SK-N-SH treated with all-trans-retinoic acid at 6 μM for 48 hours (cell line): ENCODE measurements at regions not wholly inside any gene's neighbourhood (a gene's known extent, or its start where the extent isn't known, plus 50 kb on each side); places are given as distances from the start of the nearest gene placed in this dataset.
"Not testable (repeated sequence)": the region's sequence is repeated elsewhere in the genome, so short reads cannot be mapped to it uniquely, and the experiment has no call there.

Experiments used
- ATAC-seq: fragments of 200-7000 bp; cut with Tn5 transposase; 3 replicates; pipeline ENCODE4 v1.9.1; 2020; ENCODE audit warnings: mild to moderate bottlenecking, moderate library complexity
- ARNTL ChIP-seq: fragments of 450-650 bp; formaldehyde crosslinking; IDR thresholded peaks from 2 replicates; pipeline ENCODE4 v1.5.0; 2020; ENCODE audit warnings: low read depth, mild to moderate bottlenecking, moderate library complexity, borderline replicate concordance
- BACH2 ChIP-seq: fragments of 250-450 bp; sonication (Bioruptor Pico); IDR thresholded peaks from 2 replicates; pipeline ENCODE4 v1.9.0; 2021; ENCODE audit warnings: mild to moderate bottlenecking, borderline replicate concordance
- CSDC2 ChIP-seq: fragments of 250-450 bp; sonication (Bioruptor Pico); IDR thresholded peaks from 2 replicates; pipeline ENCODE4 v1.5.0; 2020; ENCODE audit warnings: mild to moderate bottlenecking, moderate library complexity
- ESRRG ChIP-seq: fragments of 250-450 bp; sonication (Bioruptor Pico); IDR thresholded peaks from 2 replicates; pipeline ENCODE4 v1.6.1; 2021; ENCODE audit warnings: mild to moderate bottlenecking
- ISL1 ChIP-seq: fragments of 250-450 bp; sonication (Bioruptor Pico); IDR thresholded peaks from 2 replicates; pipeline ENCODE4 v2.1.2; 2022; ENCODE audit warnings: mild to moderate bottlenecking, moderate library complexity
- OSR1 ChIP-seq: fragments of 250-450 bp; sonication (Bioruptor Pico); IDR thresholded peaks from 2 replicates; pipeline ENCODE4 v1.8.0; 2022; ENCODE audit warnings: moderate library complexity, mild to moderate bottlenecking, inconsistent platforms
- RARB ChIP-seq: fragments of 250-450 bp; sonication (Bioruptor Pico); IDR thresholded peaks from 2 replicates; pipeline ENCODE4 v1.8.0; 2021; ENCODE audit warnings: mild to moderate bottlenecking, moderate library complexity
- SNAI2 ChIP-seq: fragments of 250-450 bp; sonication (Bioruptor Pico); IDR thresholded peaks from 2 replicates; pipeline ENCODE4 v1.5.0; 2020; ENCODE audit warnings: mild to moderate bottlenecking, moderate library complexity
- TCF4 ChIP-seq: fragments of 250-450 bp; sonication (Bioruptor Pico); IDR thresholded peaks from 2 replicates; pipeline ENCODE4 v1.8.0; 2021; ENCODE audit warnings: mild to moderate bottlenecking, moderate library complexity, borderline replicate concordance
- TOX ChIP-seq: fragments of 250-450 bp; sonication (Bioruptor Pico); IDR thresholded peaks from 2 replicates; pipeline ENCODE4 v1.8.0; 2021; ENCODE audit warnings: mild to moderate bottlenecking, moderate library complexity, borderline replicate concordance
- ZFP3 ChIP-seq: fragments of 250-450 bp; sonication (Bioruptor Pico); IDR thresholded peaks from 2 replicates; pipeline ENCODE4 v1.5.0; 2020; ENCODE audit warnings: mild to moderate bottlenecking, moderate library complexity
- ZNF565 ChIP-seq: fragments of 450-650 bp; formaldehyde crosslinking; conservative IDR thresholded peaks from 2 replicates; pipeline ENCODE4 v1.5.0; 2020; ENCODE audit warnings: low read depth, mild to moderate bottlenecking, moderate library complexity
- ZNF70 ChIP-seq: fragments of 450-650 bp; formaldehyde crosslinking; IDR thresholded peaks from 2 replicates; pipeline ENCODE4 v1.5.0; 2020; ENCODE audit warnings: mild to moderate bottlenecking, moderate library complexity
- ZNF8 ChIP-seq: fragments of 450-650 bp; formaldehyde crosslinking; IDR thresholded peaks from 2 replicates; pipeline ENCODE4 v1.5.0; 2020; ENCODE audit warnings: mild to moderate bottlenecking, moderate library complexity
- TF ChIP-seq, protein P1 (sequence below): fragments of 250-450 bp; sonication (Bioruptor Pico); IDR thresholded peaks from 2 replicates; pipeline ENCODE4 v1.5.1; 2020; ENCODE audit warnings: low read depth, mild to moderate bottlenecking, moderate library complexity
- TF ChIP-seq, protein P2 (sequence below): fragments of 250-450 bp; sonication (Bioruptor Pico); IDR thresholded peaks from 2 replicates; pipeline ENCODE4 v1.5.0; 2020; ENCODE audit warnings: mild to moderate bottlenecking, moderate library complexity
- TF ChIP-seq, protein P3 (sequence below): fragments of 250-450 bp; sonication (Bioruptor Pico); IDR thresholded peaks from 2 replicates; pipeline ENCODE4 v1.5.1; 2021; ENCODE audit warnings: mild to moderate bottlenecking, moderate library complexity
- TF ChIP-seq, protein P4 (sequence below): fragments of 250-450 bp; sonication (Bioruptor Pico); IDR thresholded peaks from 2 replicates; pipeline ENCODE4 v1.8.0; 2020; ENCODE audit warnings: mild to moderate bottlenecking, moderate library complexity, borderline replicate concordance
- TF ChIP-seq, protein P5 (sequence below): fragments of 250-450 bp; sonication (Bioruptor Pico); IDR thresholded peaks from 2 replicates; pipeline ENCODE4 v1.8.0; 2021; ENCODE audit warnings: low read depth, mild to moderate bottlenecking, moderate library complexity, borderline replicate concordance

DNA sequence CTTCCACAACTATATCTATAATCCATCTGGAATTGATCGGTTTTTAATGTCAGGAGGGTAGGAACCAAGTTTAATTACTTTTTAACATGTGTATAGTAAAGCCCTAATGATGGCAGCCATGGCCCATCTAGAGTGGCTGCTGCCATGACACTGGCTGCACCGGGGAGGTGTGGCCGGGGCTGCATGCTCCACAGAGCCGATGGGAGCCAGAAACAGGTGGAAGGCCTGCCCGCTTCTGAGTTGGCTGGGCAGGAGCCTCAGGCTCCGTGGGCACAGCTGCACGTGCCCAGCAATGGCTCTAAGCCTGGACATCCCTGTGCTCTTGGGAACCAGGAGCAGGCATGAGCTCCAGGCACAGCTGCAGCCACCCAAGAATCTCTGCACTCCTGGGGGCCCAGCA, 73.0 kb downstream of the GBP6 start:
- ATAC-seq = no peak
- no peak for TF ChIP-seq ARNTL (CRISPR knock-in tag)
- no peak for TF ChIP-seq ESRRG (CRISPR knock-in tag)
- no peak for TF ChIP-seq TCF4 (CRISPR knock-in tag)
- TF ChIP-seq, protein P1, sequence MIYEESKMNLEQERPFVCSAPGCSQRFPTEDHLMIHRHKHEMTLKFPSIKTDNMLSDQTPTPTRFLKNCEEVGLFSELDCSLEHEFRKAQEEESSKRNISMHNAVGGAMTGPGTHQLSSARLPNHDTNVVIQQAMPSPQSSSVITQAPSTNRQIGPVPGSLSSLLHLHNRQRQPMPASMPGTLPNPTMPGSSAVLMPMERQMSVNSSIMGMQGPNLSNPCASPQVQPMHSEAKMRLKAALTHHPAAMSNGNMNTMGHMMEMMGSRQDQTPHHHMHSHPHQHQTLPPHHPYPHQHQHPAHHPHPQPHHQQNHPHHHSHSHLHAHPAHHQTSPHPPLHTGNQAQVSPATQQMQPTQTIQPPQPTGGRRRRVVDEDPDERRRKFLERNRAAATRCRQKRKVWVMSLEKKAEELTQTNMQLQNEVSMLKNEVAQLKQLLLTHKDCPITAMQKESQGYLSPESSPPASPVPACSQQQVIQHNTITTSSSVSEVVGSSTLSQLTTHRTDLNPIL (CRISPR knock-in tag) = no peak
- no peak for TF ChIP-seq SNAI2
- no peak for TF ChIP-seq ISL1 (CRISPR knock-in tag)
- TF ChIP-seq ZNF8 (CRISPR knock-in tag) = no peak
- no peak for TF ChIP-seq BACH2 (CRISPR knock-in tag)
- no peak for TF ChIP-seq ZNF565 (CRISPR knock-in tag)
- no peak for TF ChIP-seq TOX (CRISPR knock-in tag)
- TF ChIP-seq RARB (CRISPR knock-in tag) = no peak
- TF ChIP-seq ZFP3 (CRISPR knock-in tag) = no peak
- TF ChIP-seq, protein P2, sequence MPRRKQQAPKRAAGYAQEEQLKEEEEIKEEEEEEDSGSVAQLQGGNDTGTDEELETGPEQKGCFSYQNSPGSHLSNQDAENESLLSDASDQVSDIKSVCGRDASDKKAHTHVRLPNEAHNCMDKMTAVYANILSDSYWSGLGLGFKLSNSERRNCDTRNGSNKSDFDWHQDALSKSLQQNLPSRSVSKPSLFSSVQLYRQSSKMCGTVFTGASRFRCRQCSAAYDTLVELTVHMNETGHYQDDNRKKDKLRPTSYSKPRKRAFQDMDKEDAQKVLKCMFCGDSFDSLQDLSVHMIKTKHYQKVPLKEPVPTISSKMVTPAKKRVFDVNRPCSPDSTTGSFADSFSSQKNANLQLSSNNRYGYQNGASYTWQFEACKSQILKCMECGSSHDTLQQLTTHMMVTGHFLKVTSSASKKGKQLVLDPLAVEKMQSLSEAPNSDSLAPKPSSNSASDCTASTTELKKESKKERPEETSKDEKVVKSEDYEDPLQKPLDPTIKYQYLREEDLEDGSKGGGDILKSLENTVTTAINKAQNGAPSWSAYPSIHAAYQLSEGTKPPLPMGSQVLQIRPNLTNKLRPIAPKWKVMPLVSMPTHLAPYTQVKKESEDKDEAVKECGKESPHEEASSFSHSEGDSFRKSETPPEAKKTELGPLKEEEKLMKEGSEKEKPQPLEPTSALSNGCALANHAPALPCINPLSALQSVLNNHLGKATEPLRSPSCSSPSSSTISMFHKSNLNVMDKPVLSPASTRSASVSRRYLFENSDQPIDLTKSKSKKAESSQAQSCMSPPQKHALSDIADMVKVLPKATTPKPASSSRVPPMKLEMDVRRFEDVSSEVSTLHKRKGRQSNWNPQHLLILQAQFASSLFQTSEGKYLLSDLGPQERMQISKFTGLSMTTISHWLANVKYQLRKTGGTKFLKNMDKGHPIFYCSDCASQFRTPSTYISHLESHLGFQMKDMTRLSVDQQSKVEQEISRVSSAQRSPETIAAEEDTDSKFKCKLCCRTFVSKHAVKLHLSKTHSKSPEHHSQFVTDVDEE (CRISPR knock-in tag) = no peak

DNA sequence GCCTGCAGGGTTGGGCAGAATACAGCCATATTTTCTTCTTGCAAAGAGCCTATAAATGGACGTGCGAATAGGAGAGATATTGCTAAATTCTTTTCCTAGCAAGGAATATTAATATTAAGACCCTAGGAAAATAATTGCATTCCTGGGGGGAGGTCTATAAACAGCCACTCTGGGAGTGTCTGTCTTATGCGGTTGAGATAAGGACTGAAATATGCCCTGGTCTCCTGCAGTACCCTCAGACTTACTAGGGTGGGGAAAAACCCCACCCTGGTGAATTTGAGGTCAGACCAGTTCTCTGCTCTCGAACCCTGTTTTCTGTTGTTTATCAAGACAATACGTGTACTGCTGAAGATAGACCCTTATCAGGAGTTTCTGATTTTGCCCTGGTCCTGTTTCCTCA, 74.4 kb downstream of the GBP6 start:
- ATAC-seq = not testable (repeated sequence)

DNA sequence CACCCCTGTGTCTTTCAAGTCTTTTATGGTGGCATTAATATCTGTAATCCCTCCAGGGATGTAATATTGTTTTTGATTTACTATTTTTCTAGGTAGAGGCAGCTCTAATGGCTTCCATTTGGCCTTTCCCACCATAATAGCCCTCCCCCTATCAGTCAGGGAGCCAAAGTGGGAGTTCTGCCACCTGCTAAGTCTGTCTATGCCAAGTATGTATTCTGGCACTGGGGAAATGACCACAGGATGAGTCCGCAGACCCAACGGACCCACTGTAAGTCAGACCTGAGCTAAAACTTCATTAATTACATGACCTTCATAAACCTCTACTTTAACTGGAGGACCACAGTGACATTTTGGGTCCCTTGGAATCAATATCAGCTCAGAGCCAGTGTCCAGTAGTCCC, 77.1 kb downstream of the GBP6 start:
- no peak for ATAC-seq
- TF ChIP-seq RARB (CRISPR knock-in tag) = no peak
- TF ChIP-seq, protein P3, sequence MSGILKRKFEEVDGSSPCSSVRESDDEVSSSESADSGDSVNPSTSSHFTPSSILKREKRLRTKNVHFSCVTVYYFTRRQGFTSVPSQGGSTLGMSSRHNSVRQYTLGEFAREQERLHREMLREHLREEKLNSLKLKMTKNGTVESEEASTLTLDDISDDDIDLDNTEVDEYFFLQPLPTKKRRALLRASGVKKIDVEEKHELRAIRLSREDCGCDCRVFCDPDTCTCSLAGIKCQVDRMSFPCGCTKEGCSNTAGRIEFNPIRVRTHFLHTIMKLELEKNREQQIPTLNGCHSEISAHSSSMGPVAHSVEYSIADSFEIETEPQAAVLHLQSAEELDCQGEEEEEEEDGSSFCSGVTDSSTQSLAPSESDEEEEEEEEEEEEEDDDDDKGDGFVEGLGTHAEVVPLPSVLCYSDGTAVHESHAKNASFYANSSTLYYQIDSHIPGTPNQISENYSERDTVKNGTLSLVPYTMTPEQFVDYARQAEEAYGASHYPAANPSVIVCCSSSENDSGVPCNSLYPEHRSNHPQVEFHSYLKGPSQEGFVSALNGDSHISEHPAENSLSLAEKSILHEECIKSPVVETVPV (CRISPR knock-in tag) = no peak
- TF ChIP-seq, all 23 proteins: peak for 0

DNA sequence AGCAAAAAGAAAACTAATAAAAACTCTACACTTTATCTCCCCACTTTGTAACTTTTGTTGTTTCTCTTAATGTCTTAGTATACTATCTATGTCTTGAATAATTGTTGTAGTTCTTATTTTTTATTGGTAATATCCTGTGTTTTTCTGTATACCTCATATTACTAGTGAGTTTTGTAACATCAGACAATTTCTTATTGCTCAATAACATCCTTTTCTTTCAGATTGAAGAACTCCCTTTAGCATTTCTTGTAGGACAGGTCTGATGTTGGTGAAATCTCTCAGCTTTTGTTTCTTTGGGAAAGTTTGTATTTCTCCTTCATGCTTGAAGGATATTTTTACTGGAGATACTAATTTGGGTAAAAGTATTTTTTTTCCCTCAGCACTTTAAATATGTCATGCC, 79.8 kb upstream of the LRRC8B start:
- no peak for ATAC-seq

More for the DNA sequence above, 79.8 kb upstream of the LRRC8B start:
- TF ChIP-seq CSDC2 (no peak), OSR1 (CRISPR knock-in tag) (no peak), ZNF70 (CRISPR knock-in tag) (no peak), BACH2 (CRISPR knock-in tag) (no peak), ZFP3 (CRISPR knock-in tag) (no peak)
- TF ChIP-seq, protein P4, sequence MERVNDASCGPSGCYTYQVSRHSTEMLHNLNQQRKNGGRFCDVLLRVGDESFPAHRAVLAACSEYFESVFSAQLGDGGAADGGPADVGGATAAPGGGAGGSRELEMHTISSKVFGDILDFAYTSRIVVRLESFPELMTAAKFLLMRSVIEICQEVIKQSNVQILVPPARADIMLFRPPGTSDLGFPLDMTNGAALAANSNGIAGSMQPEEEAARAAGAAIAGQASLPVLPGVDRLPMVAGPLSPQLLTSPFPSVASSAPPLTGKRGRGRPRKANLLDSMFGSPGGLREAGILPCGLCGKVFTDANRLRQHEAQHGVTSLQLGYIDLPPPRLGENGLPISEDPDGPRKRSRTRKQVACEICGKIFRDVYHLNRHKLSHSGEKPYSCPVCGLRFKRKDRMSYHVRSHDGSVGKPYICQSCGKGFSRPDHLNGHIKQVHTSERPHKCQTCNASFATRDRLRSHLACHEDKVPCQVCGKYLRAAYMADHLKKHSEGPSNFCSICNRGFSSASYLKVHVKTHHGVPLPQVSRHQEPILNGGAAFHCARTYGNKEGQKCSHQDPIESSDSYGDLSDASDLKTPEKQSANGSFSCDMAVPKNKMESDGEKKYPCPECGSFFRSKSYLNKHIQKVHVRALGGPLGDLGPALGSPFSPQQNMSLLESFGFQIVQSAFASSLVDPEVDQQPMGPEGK = no peak
- TF ChIP-seq, protein P5, sequence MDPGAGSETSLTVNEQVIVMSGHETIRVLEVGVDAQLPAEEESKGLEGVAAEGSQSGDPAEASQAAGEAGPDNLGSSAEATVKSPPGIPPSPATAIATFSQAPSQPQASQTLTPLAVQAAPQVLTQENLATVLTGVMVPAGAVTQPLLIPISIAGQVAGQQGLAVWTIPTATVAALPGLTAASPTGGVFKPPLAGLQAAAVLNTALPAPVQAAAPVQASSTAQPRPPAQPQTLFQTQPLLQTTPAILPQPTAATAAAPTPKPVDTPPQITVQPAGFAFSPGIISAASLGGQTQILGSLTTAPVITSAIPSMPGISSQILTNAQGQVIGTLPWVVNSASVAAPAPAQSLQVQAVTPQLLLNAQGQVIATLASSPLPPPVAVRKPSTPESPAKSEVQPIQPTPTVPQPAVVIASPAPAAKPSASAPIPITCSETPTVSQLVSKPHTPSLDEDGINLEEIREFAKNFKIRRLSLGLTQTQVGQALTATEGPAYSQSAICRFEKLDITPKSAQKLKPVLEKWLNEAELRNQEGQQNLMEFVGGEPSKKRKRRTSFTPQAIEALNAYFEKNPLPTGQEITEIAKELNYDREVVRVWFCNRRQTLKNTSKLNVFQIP (CRISPR knock-in tag) = no peak
- TF ChIP-seq, protein P3 (CRISPR knock-in tag) = no peak
